Mesothelial cell of epicardium (in vitro differentiated cells): ENCODE measurements at regions not wholly inside any gene's neighbourhood (a gene's known extent, or its start where the extent isn't known, plus 50 kb on each side); places are given as distances from the start of the nearest gene placed in this dataset.

Experiments
- DNase-seq, 2 experiments: peaks; one replicate each; pipeline ENCODE4 v3.0.0; 2021; ENCODE audit warnings: low spot score in 2 of 2; ENCODE audit not compliant: unreplicated experiment in 2 of 2
- H3K27ac Mint-ChIP-seq: 2 replicates; pipeline ENCODE4 v1.8.0; 2021; ENCODE audit warnings: mixed read lengths
- H3K27me3 Mint-ChIP-seq: 2 replicates; pipeline ENCODE4 v1.8.0; 2021; ENCODE audit warnings: low read depth, mixed read lengths
- H3K36me3 Mint-ChIP-seq: 2 replicates; pipeline ENCODE4 v1.8.0; 2021; ENCODE audit warnings: mixed read lengths
- H3K4me1 Mint-ChIP-seq: 2 replicates; pipeline ENCODE4 v1.8.0; 2021; ENCODE audit warnings: mixed read lengths
- H3K4me3 Mint-ChIP-seq: 2 replicates; pipeline ENCODE4 v1.8.0; 2021; ENCODE audit warnings: mild to moderate bottlenecking, moderate library complexity, mixed read lengths
- H3K9me3 Mint-ChIP-seq: 2 replicates; pipeline ENCODE4 v1.8.0; 2021; ENCODE audit warnings: mixed read lengths
- CTCF ChIP-seq: fragments of 200-600 bp; sonication (generic); IDR thresholded peaks from one replicate; pipeline ENCODE4 v1.5.0; 2021; ENCODE audit warnings: antibody characterized with exemption; ENCODE audit not compliant: unreplicated experiment

- H3K9me3 Mint-ChIP-seq, result peaks cover 11% of the 10 kb centered on the region
- no peak for TF ChIP-seq CTCF
- no peak overlapping the region for H3K4me3 Mint-ChIP-seq
- no peaks in the 10 kb centered on the region for H3K36me3 Mint-ChIP-seq
- no peaks in the 10 kb centered on the region for H3K27me3 Mint-ChIP-seq
- no peak for DNase-seq
- no peak overlapping the region for H3K27ac Mint-ChIP-seq
- H3K4me1 Mint-ChIP-seq, result no peaks in the 10 kb centered on the region
These were observed 157.6 kb downstream of the CAPZA3 start for GRCh38 chr12:18895540-18895939.

- TF ChIP-seq CTCF, result no peak
- no peaks in the 10 kb centered on the region for H3K36me3 Mint-ChIP-seq
- peaks cover 11% of the 10 kb centered on the region for H3K9me3 Mint-ChIP-seq
- DNase-seq, result no peak
- no peak overlapping the region for H3K27ac Mint-ChIP-seq
- no peak overlapping the region for H3K4me3 Mint-ChIP-seq
- H3K4me1 Mint-ChIP-seq, result no peaks in the 10 kb centered on the region
- no peaks in the 10 kb centered on the region for H3K27me3 Mint-ChIP-seq
These were observed 158.0 kb downstream of the CAPZA3 start for GRCh38 chr12:18895946-18896345.

GRCh38 chr12:18897823-18898222 is 159.9 kb downstream of the CAPZA3 start:
- H3K27me3 Mint-ChIP-seq, result no peaks in the 10 kb centered on the region
- H3K4me3 Mint-ChIP-seq, result no peak overlapping the region
- peaks cover 10% of the 10 kb centered on the region for H3K9me3 Mint-ChIP-seq
- H3K4me1 Mint-ChIP-seq, result no peaks in the 10 kb centered on the region
- TF ChIP-seq CTCF, result no peak
- no peak for DNase-seq
- H3K27ac Mint-ChIP-seq, result no peak overlapping the region
- H3K36me3 Mint-ChIP-seq, result no peaks in the 10 kb centered on the region

- TF ChIP-seq CTCF, result no peak
- H3K27me3 Mint-ChIP-seq, result no peaks in the 10 kb centered on the region
- H3K36me3 Mint-ChIP-seq, result no peaks in the 10 kb centered on the region
- H3K4me3 Mint-ChIP-seq, result no peak overlapping the region
- peaks cover 10% of the 10 kb centered on the region for H3K9me3 Mint-ChIP-seq
- DNase-seq, result no peak
- H3K27ac Mint-ChIP-seq, result no peak overlapping the region
- no peaks in the 10 kb centered on the region for H3K4me1 Mint-ChIP-seq
These were observed 160.6 kb downstream of the CAPZA3 start for GRCh38 chr12:18898470-18898869.

- no peak for TF ChIP-seq CTCF
- H3K36me3 Mint-ChIP-seq, result no peaks in the 10 kb centered on the region
- H3K27me3 Mint-ChIP-seq, result no peaks in the 10 kb centered on the region
- no peak for DNase-seq
- no peak overlapping the region for H3K27ac Mint-ChIP-seq
- no peaks in the 10 kb centered on the region for H3K4me1 Mint-ChIP-seq
- peaks cover 10% of the 10 kb centered on the region for H3K9me3 Mint-ChIP-seq
- no peak overlapping the region for H3K4me3 Mint-ChIP-seq
These were observed 161.2 kb downstream of the CAPZA3 start for GRCh38 chr12:18899162-18899561.

GRCh38 chr12:18899678-18900317 is 161.9 kb downstream of the CAPZA3 start:
- no peaks in the 10 kb centered on the region for H3K27me3 Mint-ChIP-seq

More at GRCh38 chr12:18899678-18900317, 161.9 kb downstream of the CAPZA3 start:
- no peak for TF ChIP-seq CTCF
- Mint-ChIP-seq H3K9me3 (peaks cover 7% of the 10 kb centered on the region), H3K4me3 (no peak overlapping the region), H3K27ac (no peak overlapping the region), H3K36me3 (no peaks in the 10 kb centered on the region), H3K4me1 (no peaks in the 10 kb centered on the region)
- no peak for DNase-seq
